ENCODE measurements at regions not wholly inside any gene's neighbourhood (a gene's known extent, or its start where the extent isn't known, plus 50 kb on each side); places are given as distances from the start of the nearest gene placed in this dataset.

DNA sequence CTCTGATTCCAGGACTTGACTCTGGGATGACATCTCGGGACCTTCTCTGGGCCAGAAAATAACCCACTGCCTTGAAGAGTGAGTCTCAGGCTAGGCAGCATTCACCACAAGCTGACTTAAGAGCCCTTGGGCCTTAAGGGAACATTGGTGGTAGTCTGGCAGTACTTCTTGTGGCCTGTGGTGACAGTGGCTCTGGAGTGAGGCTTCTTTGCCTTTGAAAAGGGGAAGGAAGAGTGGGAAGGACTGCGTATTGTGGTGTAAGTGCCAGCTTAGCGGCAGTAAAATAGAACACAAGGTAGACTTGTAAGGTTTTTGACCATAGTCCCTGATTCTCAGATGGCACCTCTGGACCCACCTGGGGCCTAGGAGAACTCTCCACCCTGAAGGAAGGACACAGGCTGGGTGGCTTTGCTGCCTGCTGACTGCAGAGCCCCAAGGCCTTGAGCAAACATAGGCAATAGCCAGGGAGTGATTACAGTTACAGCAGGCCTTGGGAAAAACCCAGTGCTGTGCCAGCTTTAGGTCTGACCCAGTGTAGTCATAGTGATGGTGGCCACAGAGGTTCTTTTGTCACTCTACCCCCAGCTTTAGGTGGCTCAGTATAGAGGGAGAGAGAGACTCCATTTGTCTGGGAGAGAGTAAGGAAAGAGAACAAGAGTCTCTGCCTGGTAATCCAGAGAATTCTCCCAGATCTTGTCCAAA is 483.9 kb downstream of the SH2D4B start:
- no peak overlapping the region for H3K9ac ChIP-seq (replicated peaks in 1 of 4; ENCODE audit: extremely low read depth in 1 of 4, low read depth in 3 of 4, low read length in 3 of 4)
- H4K20me1 ChIP-seq (replicated peaks in 1 of 2; ENCODE audit: control insufficient read depth in 1 of 2, insufficient read depth in 2 of 2, low read length in 2 of 2), result no peaks in the 10 kb centered on the region
- no peak overlapping the region for H2BK120ac ChIP-seq (replicated peaks; ENCODE audit: low read depth, low read length)
- no peak overlapping the region for H3K27ac ChIP-seq (ENCODE audit: low read depth, low read length)
- H3K79me1 ChIP-seq (ENCODE audit: low read depth, low read length), result no peaks in the 10 kb centered on the region
- no peak for FAIRE-seq
- H2AFZ ChIP-seq (ENCODE audit: low read length), result no peak overlapping the region
- H3K4me2 ChIP-seq (ENCODE audit: insufficient read depth in 1 of 2, low read depth in 2 of 2, low read length in 2 of 2), result no peak overlapping the region
- H3K4me1 ChIP-seq (replicated peaks in 1 of 4; ENCODE audit: control insufficient read depth in 3 of 4, insufficient read depth in 4 of 4, low read length in 3 of 4), result no peaks in the 10 kb centered on the region
- TF ChIP-seq SIX5 (IDR thresholded peaks at IDR 0.05; ENCODE audit: low read depth, low read length) (no peak), EP300 (IDR thresholded peaks at IDR 0.05; ENCODE audit: borderline replicate concordance in 1 of 2, low read depth in 2 of 2, low read length in 2 of 2) (no peak), PHF8 (conservative IDR thresholded peaks at IDR 0.05; ENCODE audit: low read depth, low read length) (no peak), SRF (IDR thresholded peaks at IDR 0.05; ENCODE audit: low read depth, low read length) (no peak), CBX5 (IDR thresholded peaks at IDR 0.05; ENCODE audit: low read depth, low read length) (no peak)
- no peak overlapping the region for H4K8ac ChIP-seq (ENCODE audit: extremely low read depth, insufficient read depth, low read length)
- H2BK20ac ChIP-seq (ENCODE audit: low read length), result no peak overlapping the region
- no peak overlapping the region for H3K4ac ChIP-seq (replicated peaks; ENCODE audit: insufficient read length, low read depth, low read length)
- H3K79me2 ChIP-seq (ENCODE audit: control insufficient read depth in 1 of 2, insufficient read depth in 2 of 2, low read length in 2 of 2), result no peaks in the 10 kb centered on the region
- H3K9me3 ChIP-seq (ENCODE audit: insufficient read depth in 2 of 2, low read depth in 1 of 2, low read length in 1 of 2), result no peaks in the 10 kb centered on the region
- H3K23me2 ChIP-seq (ENCODE audit: low read depth, low read length), result no peaks in the 10 kb centered on the region
- no peak overlapping the region for H3K56ac ChIP-seq (replicated peaks; ENCODE audit: insufficient read length, low read depth, low read length)
- H3K14ac ChIP-seq (ENCODE audit: insufficient read length), result no peak overlapping the region
- H4K5ac ChIP-seq (ENCODE audit: insufficient read length, low read depth, low read length), result no peak overlapping the region
- H2BK12ac ChIP-seq (ENCODE audit: low read depth, low read length), result no peak overlapping the region
- H2BK5ac ChIP-seq (ENCODE audit: low read depth, low read length), result no peak overlapping the region
- no peaks in the 10 kb centered on the region for H3K36me3 ChIP-seq (ENCODE audit: control insufficient read depth in 2 of 4, insufficient read depth in 4 of 4, low read length in 3 of 4)
- H2BK15ac ChIP-seq (ENCODE audit: low read length), result no peak overlapping the region
- no peak for DNase-seq (ENCODE audit: low read depth in 1 of 2, low spot score in 2 of 2)
- no peak overlapping the region for H3K23ac ChIP-seq (ENCODE audit: insufficient read length)
- no peak overlapping the region for H4K91ac ChIP-seq (replicated peaks; ENCODE audit: insufficient read length, low read length)
- 91% methylated on average over 3 of the region's 3 CpGs; no CpG with 5 or more reads in 1 of the 2 experiments for WGBS, 2 experiments (ENCODE audit: extremely low coverage in 1 of 2, insufficient coverage in 1 of 2, insufficient read length in 1 of 2, insufficient replicate concordance in 2 of 2, low coverage in 1 of 2, low lambda C conversion rate in 2 of 2, missing lambda C conversion rate in 1 of 2)
- CTCF ChIA-PET (ENCODE audit: partially characterized antibody), result interaction anchor here (1.0 to 5.9 kb wide), 5 partner anchors 9 to 358 kb away, joined by 3 to 53 read pairs (median 6); no protein-coding TSS in a partner anchor
- no peak overlapping the region for H3K18ac ChIP-seq (ENCODE audit: extremely low read depth, low read length)
- H3K4me3 ChIP-seq (ENCODE audit: extremely low read depth in 1 of 4, insufficient read depth in 2 of 4, low read depth in 3 of 4, low read length in 4 of 4), result no peak overlapping the region
- no peak overlapping the region for H2AK5ac ChIP-seq (ENCODE audit: low read depth, low read length)
- H3K27me3 ChIP-seq (replicated peaks in 1 of 4; ENCODE audit: control insufficient read depth in 3 of 4, extremely low read depth in 1 of 4, insufficient read depth in 3 of 4, low read length in 3 of 4), result no peaks in the 10 kb centered on the region
- POLR2A ChIA-PET (ENCODE audit: partially characterized antibody), result no interaction called here
